T47D (cell line): ENCODE measurements at regions not wholly inside any gene's neighbourhood (a gene's known extent, or its start where the extent isn't known, plus 50 kb on each side); places are given as distances from the start of the nearest gene placed in this dataset.
A peak's percentile ranks its signal among the peaks of the same experiment; 100 is the strongest.

Source experiments
- DNase-seq, 2 experiments: peaks; one replicate each; pipeline versions ENCODE4 v3.0.0 to v3.0.0-alpha.2; 2011 to 2012; ENCODE audit warnings: low read depth in 1 of 2, low spot score in 1 of 2
- JUND ChIP-seq: IDR thresholded peaks from 2 replicates; pipeline ENCODE4 v1.6.1; 2012; ENCODE audit warnings: low read depth
- in situ Hi-C: cut with HindIII; loops from 2 replicates; pipeline ENCODE4 v1.10.0; 2016; ENCODE audit warnings: low sequenced_read_pairs, low pct_unique_long_range_greater_than_20kb

GRCh38 chr14:106820119-106820518 lies 1293.7 kb downstream of the TMEM121 start:
- in situ Hi-C loops, result no loop called here
- TF ChIP-seq JUND, result no peak
- DNase-seq, result no peak

- in situ Hi-C loops, result no loop called here
- DNase-seq, result no peak
- no peak for TF ChIP-seq JUND
Observed at GRCh38 chr14:106821119-106821518, 1294.7 kb downstream of the TMEM121 start.

- in situ Hi-C loops, result no loop called here
- no peak for DNase-seq
- TF ChIP-seq JUND, result no peak
Observed at GRCh38 chr14:106822905-106823304, 1296.5 kb downstream of the TMEM121 start.

GRCh38 chr14:106823552-106823951 lies 1297.2 kb downstream of the TMEM121 start:
- DNase-seq, result no peak
- no peak for TF ChIP-seq JUND
- in situ Hi-C loops, result no loop called here

- TF ChIP-seq JUND, result no peak
Observed at GRCh38 chr14:106826833-106827369, 1300.5 kb downstream of the TMEM121 start.

GRCh38 chr14:106831322-106831720 lies 1304.9 kb downstream of the TMEM121 start:
- in situ Hi-C loops, result no loop called here
- peak in 1 of 2 experiments; percentile 63 for DNase-seq
- no peak for TF ChIP-seq JUND

More at GRCh38 chr14:106826833-106827369, 1300.5 kb downstream of the TMEM121 start:
- DNase-seq, result no peak
- in situ Hi-C loops, result no loop called here

GRCh38 chr14:106837870-106838269 lies 1311.5 kb downstream of the TMEM121 start:
- no peak for TF ChIP-seq JUND
- peak in 1 of 2 experiments; percentile 89 for DNase-seq
- in situ Hi-C loops, result no loop called here

GRCh38 chr14:106838991-106839769 lies 1312.8 kb downstream of the TMEM121 start:
- in situ Hi-C loops, result no loop called here
- DNase-seq, result no peak
- TF ChIP-seq JUND, result no peak

GRCh38 chr14:106840258-106840657 lies 1313.9 kb downstream of the TMEM121 start:
- no peak for TF ChIP-seq JUND
- in situ Hi-C loops, result no loop called here
- DNase-seq, result peak in 1 of 2 experiments; percentile 36

GRCh38 chr14:106840991-106841390 lies 1314.6 kb downstream of the TMEM121 start:
- in situ Hi-C loops, result no loop called here
- TF ChIP-seq JUND, result no peak
- DNase-seq, result no peak

GRCh38 chr14:106841701-106842100 lies 1315.3 kb downstream of the TMEM121 start:
- TF ChIP-seq JUND, result no peak
- in situ Hi-C loops, result no loop called here
- peak in 1 of 2 experiments; percentile 30 for DNase-seq

GRCh38 chr14:106842687-106843086 lies 1316.3 kb downstream of the TMEM121 start:
- in situ Hi-C loops, result no loop called here
- peak; percentile 43 to 87 for DNase-seq
- TF ChIP-seq JUND, result no peak

- in situ Hi-C loops, result no loop called here
- no peak for TF ChIP-seq JUND
- peak in 1 of 2 experiments; percentile 21 for DNase-seq
Observed at GRCh38 chr14:106843386-106843785, 1317.0 kb downstream of the TMEM121 start.
